Endothelial cell of umbilical vein (primary cell): ENCODE measurements at regions not wholly inside any gene's neighbourhood (a gene's known extent, or its start where the extent isn't known, plus 50 kb on each side); places are given as distances from the start of the nearest gene placed in this dataset.

Source experiments
- BruUV-seq: library from RNA; stranded (reverse); fragments of 400-500 nt; replicated peaks from 2 replicates; lab custom pipeline; 2021; lab: Mats Ljungman, UMichigan
- CTCF ChIA-PET: fragments of 300-600, 350-600 bp; sonication (Branson Sonifier 250); formaldehyde crosslinking; loops from one replicate; lab custom pipeline; 2021; ENCODE audit warnings: antibody characterized with exemption, inconsistent platforms; lab: Charles Lee
- POLR2A ChIA-PET: fragments of 300-600, 350-600 bp; sonication (Branson Sonifier 250); formaldehyde crosslinking; loops from one replicate; lab custom pipeline; 2021; ENCODE audit warnings: antibody characterized with exemption, inconsistent platforms; lab: Charles Lee
- DNase-seq: peaks from one replicate; pipeline ENCODE4 v3.0.0-alpha.2; 2011; ENCODE audit warnings: low read depth, low spot score
- FAIRE-seq: peaks from 2 replicates; lab custom pipeline; 2011; peaks lifted over from hg19 to GRCh38; lab: Jason Lieb, UNC
- H2AFZ ChIP-seq: 2 replicates; pipeline ENCODE4 v1.6.0; 2012; ENCODE audit warnings: low read depth, low read length, control low read depth, inconsistent platforms
- H3K27ac ChIP-seq: 2 replicates; pipeline ENCODE4 v1.5.1; 2011; ENCODE audit warnings: low read depth, mild to moderate bottlenecking, control low read depth, low read length, moderate library complexity; ENCODE audit not compliant: insufficient read depth
- H3K27me3 ChIP-seq, 2 experiments: 2 replicates each; pipeline versions ENCODE4 v1.6.0 to v1.6.1; 2011; ENCODE audit warnings: low read length in 2 of 2, mixed read lengths in 1 of 2; ENCODE audit not compliant: control insufficient read depth in 2 of 2, insufficient read depth in 2 of 2
- H3K36me3 ChIP-seq, 2 experiments: 2 replicates in 1 of 2; 3 replicates in 1 of 2; pipeline ENCODE4 v1.5.1; 2011; ENCODE audit warnings: low read length in 2 of 2, mild to moderate bottlenecking in 1 of 2, moderate library complexity in 1 of 2; ENCODE audit not compliant: control insufficient read depth in 2 of 2, insufficient read depth in 2 of 2; ENCODE audit errors: extremely low read depth in 1 of 2
- H3K4me1 ChIP-seq: 3 replicates; pipeline ENCODE4 v1.5.1; 2011; ENCODE audit warnings: mild to moderate bottlenecking, low read length; ENCODE audit not compliant: control insufficient read depth, insufficient read depth; ENCODE audit errors: extremely low read depth
- H3K4me2 ChIP-seq: 2 replicates; pipeline ENCODE4 v1.6.1; 2011; ENCODE audit warnings: low read length, control low read depth, mixed read lengths; ENCODE audit not compliant: insufficient read depth
- H3K4me3 ChIP-seq, 3 experiments: fragments of 200-600 bp in 1 of 3; sonication (generic), shearing (Covaris generic) in 1 of 3; replicated peaks in 1 of 3; 2 replicates each; pipeline ENCODE4 v1.5.1; 2011 to 2016; ENCODE audit warnings: control low read depth in 3 of 3, low read length in 3 of 3, mild to moderate bottlenecking in 2 of 3, inconsistent platforms in 1 of 3, low read depth in 1 of 3, moderate library complexity in 1 of 3; ENCODE audit not compliant: insufficient read depth in 1 of 3
- H3K79me2 ChIP-seq: 2 replicates; pipeline ENCODE4 v1.6.0; 2012; ENCODE audit warnings: low read length, inconsistent platforms; ENCODE audit not compliant: control insufficient read depth, insufficient read depth
- H3K9ac ChIP-seq: replicated peaks from 2 replicates; pipeline ENCODE3; 2011; ENCODE audit warnings: low read length, control low read depth; ENCODE audit not compliant: insufficient read depth; ENCODE audit errors: extremely low read depth
- H3K9me1 ChIP-seq: replicated peaks from 3 replicates; pipeline ENCODE4 v1.6.0; 2011; ENCODE audit warnings: mild to moderate bottlenecking, low read length; ENCODE audit not compliant: control insufficient read depth, insufficient read depth; ENCODE audit errors: extremely low read depth
- H3K9me3 ChIP-seq: replicated peaks from 2 replicates; pipeline ENCODE4 v1.5.1; 2012; ENCODE audit warnings: low read length, inconsistent platforms; ENCODE audit not compliant: control insufficient read depth, insufficient read depth
- H4K20me1 ChIP-seq: replicated peaks from 2 replicates; pipeline ENCODE3; 2011; ENCODE audit warnings: mild to moderate bottlenecking, low read length; ENCODE audit not compliant: control insufficient read depth, insufficient read depth; ENCODE audit errors: extremely low read depth
- CTCF ChIP-seq, 2 donors: IDR thresholded peaks; 1 replicate in 1 of 2; 2 replicates in 1 of 2; pipeline ENCODE4 v1.5.1; 2011; ENCODE audit warnings: low read length in 2 of 2, mild to moderate bottlenecking in 2 of 2, moderate library complexity in 2 of 2, control low read depth in 1 of 2, inconsistent platforms in 1 of 2, low read depth in 1 of 2; ENCODE audit not compliant: insufficient read depth in 1 of 2; ENCODE audit errors: extremely low read depth in 1 of 2
- EZH2 ChIP-seq: IDR thresholded peaks from 2 replicates; pipeline ENCODE4 v1.6.1; 2012; ENCODE audit warnings: borderline replicate concordance, low read depth, mild to moderate bottlenecking, moderate library complexity, low read length, inconsistent platforms; ENCODE audit not compliant: severe bottlenecking
- FOS ChIP-seq: IDR thresholded peaks from 2 replicates; pipeline ENCODE4 v1.6.1; 2011; ENCODE audit warnings: mild to moderate bottlenecking, low read length, moderate library complexity, borderline replicate concordance; ENCODE audit not compliant: insufficient read depth
- GATA2 ChIP-seq: IDR thresholded peaks from 2 replicates; pipeline ENCODE4 v1.7.0; 2011; ENCODE audit warnings: low read depth, mild to moderate bottlenecking, moderate library complexity, mixed read lengths, low read length; ENCODE audit not compliant: insufficient read length, insufficient read depth
- JUN ChIP-seq: IDR thresholded peaks from 2 replicates; pipeline ENCODE4 v1.6.1; 2011; ENCODE audit warnings: borderline replicate concordance, low read depth; ENCODE audit not compliant: insufficient read length, insufficient read depth
- MYC ChIP-seq: IDR thresholded peaks from one replicate; pipeline ENCODE4 v1.6.1; 2011; ENCODE audit warnings: mild to moderate bottlenecking, low read depth, low read length
- POLR2A ChIP-seq: IDR thresholded peaks from 2 replicates; pipeline ENCODE4 v1.6.1; 2012; ENCODE audit warnings: low read depth, mild to moderate bottlenecking, control low read depth, low read length
- POLR2AphosphoS5 ChIP-seq: IDR thresholded peaks from 2 replicates; pipeline ENCODE4 v1.6.1; 2012; ENCODE audit warnings: low read depth, mild to moderate bottlenecking, control low read depth, low read length, moderate library complexity; ENCODE audit not compliant: insufficient read depth
- dilution Hi-C: fragments of 300-500 bp; cut with MboI; formaldehyde crosslinking; loops from one replicate; pipeline ENCODE4 v1.15.0; 2019; ENCODE audit warnings: low sequenced_read_pairs; ENCODE audit not compliant: extremely low pct_ligation_motif_present
- intact Hi-C: fragments of 100-400 bp; cut with micrococcal nuclease; formaldehyde crosslinking; loops from one replicate; pipeline ENCODE4 v1.10.0; 2022
- TF ChIP-seq, protein P1 (sequence below): IDR thresholded peaks from 2 replicates; pipeline ENCODE4 v1.6.1; 2011; ENCODE audit not compliant: insufficient read depth, insufficient read length

- no peak overlapping the region for H3K27ac ChIP-seq
- H3K79me2 ChIP-seq: no peaks in the 10 kb centered on the region
- H3K9ac ChIP-seq: no peak overlapping the region
- H3K36me3 ChIP-seq: no peaks in the 10 kb centered on the region
- CTCF ChIA-PET: interaction anchor here (1.3 kb wide), 1 partner anchor 10 kb away, joined by 4 read pairs; no protein-coding TSS in a partner anchor
- POLR2A ChIA-PET: no interaction called here
- H3K27me3 ChIP-seq: no peaks in the 10 kb centered on the region
- no peak overlapping the region for H3K4me3 ChIP-seq
- TF ChIP-seq, protein P1, sequence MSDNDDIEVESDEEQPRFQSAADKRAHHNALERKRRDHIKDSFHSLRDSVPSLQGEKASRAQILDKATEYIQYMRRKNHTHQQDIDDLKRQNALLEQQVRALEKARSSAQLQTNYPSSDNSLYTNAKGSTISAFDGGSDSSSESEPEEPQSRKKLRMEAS: no peak
- no peak for TF ChIP-seq MYC
- no peak for TF ChIP-seq POLR2A
- TF ChIP-seq JUN: no peak
- TF ChIP-seq CTCF (IDR thresholded peaks at IDR 0.05; ENCODE audit: extremely low read depth in 1 of 2, insufficient read depth in 1 of 2, low read depth in 1 of 2, low read length in 2 of 2): no peak
- no peak for TF ChIP-seq GATA2
- TF ChIP-seq EZH2: no peak
- no peak for TF ChIP-seq POLR2AphosphoS5
- no peak for TF ChIP-seq FOS
- H4K20me1 ChIP-seq: no peaks in the 10 kb centered on the region
- no peaks in the 10 kb centered on the region for H3K9me1 ChIP-seq
- BruUV-seq: no TSS peak
- DNase-seq: no peak
- dilution Hi-C loops (no loop called here), intact Hi-C loops (no loop called here)
- no peaks in the 10 kb centered on the region for H3K9me3 ChIP-seq
- FAIRE-seq: no peak
- H2AFZ ChIP-seq: no peak overlapping the region
- no peaks in the 10 kb centered on the region for H3K4me1 ChIP-seq
- H3K4me2 ChIP-seq: no peak overlapping the region
These were observed 178.0 kb upstream of the GALNT2 start for GRCh38 chr1:229889031-229889517.
